GM06990 (cell line): ENCODE measurements at regions not wholly inside any gene's neighbourhood (a gene's known extent, or its start where the extent isn't known, plus 50 kb on each side); places are given as distances from the start of the nearest gene placed in this dataset.

ENCODE experiments used
- DNase-seq: peaks from one replicate; pipeline ENCODE4 v3.0.0-alpha.2; 2011; ENCODE audit not compliant: insufficient read length; ENCODE audit errors: extremely low read depth
- H3K27me3 ChIP-seq: replicated peaks from 2 replicates; pipeline ENCODE4 v1.6.0; 2011; ENCODE audit warnings: low read length; ENCODE audit not compliant: control insufficient read depth, insufficient read depth
- H3K36me3 ChIP-seq: 2 replicates; pipeline ENCODE4 v1.5.1; 2011; ENCODE audit warnings: low read length; ENCODE audit not compliant: control insufficient read depth, insufficient read depth
- H3K4me3 ChIP-seq: replicated peaks from 2 replicates; pipeline ENCODE4 v1.5.1; 2011; ENCODE audit warnings: low read depth, mild to moderate bottlenecking, control low read depth, low read length
- TF ChIP-seq, protein P1 (sequence below): IDR thresholded peaks from 2 replicates; pipeline ENCODE4 v1.5.1; 2011; ENCODE audit warnings: low read length, control low read depth, mild to moderate bottlenecking, inconsistent platforms; ENCODE audit not compliant: insufficient read depth, poor library complexity, severe bottlenecking

DNA sequence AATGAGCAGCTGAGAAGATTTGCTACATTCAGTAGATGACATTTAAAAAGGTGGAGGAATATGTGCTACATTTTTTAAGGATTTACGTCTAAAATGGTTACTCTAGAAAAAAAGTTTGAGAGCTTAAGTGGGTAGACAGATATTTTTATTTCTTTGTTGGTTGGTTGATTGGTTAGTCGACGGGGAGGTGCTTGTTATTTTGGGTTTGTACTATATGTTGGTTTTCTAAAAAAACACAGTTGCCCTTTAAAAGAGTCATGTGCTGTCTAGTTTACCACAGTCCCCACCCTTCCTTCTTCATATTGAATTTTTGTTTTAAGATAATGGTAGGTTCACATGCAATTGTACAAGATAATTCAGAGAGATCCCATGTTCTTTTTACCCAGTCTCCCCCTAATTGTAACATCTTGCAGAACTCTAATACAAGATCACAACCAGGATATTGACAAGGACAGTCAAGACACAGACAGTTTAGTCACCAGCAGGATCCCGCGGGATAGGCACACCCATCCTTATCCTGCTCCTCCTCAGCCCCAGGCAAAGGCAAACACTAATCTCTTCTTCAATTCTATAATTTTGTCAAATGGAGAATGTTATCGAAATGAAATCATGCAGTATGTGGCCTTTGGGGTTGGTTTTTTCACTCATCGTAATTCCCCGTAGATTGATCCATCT is 171.4 kb downstream of the FOXO1 start:
- Histone ChIP-seq H3K36me3 (no peaks in the 10 kb centered on the region), H3K27me3 (no peaks in the 10 kb centered on the region), H3K4me3 (no peak overlapping the region)
- DNase-seq: no peak
- TF ChIP-seq, protein P1, sequence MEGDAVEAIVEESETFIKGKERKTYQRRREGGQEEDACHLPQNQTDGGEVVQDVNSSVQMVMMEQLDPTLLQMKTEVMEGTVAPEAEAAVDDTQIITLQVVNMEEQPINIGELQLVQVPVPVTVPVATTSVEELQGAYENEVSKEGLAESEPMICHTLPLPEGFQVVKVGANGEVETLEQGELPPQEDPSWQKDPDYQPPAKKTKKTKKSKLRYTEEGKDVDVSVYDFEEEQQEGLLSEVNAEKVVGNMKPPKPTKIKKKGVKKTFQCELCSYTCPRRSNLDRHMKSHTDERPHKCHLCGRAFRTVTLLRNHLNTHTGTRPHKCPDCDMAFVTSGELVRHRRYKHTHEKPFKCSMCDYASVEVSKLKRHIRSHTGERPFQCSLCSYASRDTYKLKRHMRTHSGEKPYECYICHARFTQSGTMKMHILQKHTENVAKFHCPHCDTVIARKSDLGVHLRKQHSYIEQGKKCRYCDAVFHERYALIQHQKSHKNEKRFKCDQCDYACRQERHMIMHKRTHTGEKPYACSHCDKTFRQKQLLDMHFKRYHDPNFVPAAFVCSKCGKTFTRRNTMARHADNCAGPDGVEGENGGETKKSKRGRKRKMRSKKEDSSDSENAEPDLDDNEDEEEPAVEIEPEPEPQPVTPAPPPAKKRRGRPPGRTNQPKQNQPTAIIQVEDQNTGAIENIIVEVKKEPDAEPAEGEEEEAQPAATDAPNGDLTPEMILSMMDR: no peak

DNA sequence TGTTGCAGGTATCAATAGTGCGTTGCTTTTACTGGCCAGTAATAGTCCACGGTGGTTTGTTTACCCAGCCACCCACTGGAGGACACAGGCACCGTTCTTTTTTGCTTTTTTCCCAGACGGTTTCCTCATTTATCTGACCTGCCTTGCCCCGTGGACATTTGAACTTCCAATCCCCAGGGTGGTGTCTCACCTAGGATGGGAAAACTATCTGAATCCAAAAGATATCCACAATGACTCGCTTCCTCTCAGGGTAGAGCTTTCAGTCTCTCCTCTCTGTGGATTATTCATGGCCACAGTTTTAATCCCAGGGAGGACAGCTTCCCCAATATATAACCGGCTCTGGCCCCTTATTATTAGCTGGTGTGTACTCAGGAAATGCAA is 170.8 kb downstream of the FOXO1 start:
- H3K4me3 ChIP-seq: no peak overlapping the region
- H3K36me3 ChIP-seq: no peaks in the 10 kb centered on the region
- DNase-seq: no peak
- H3K27me3 ChIP-seq: no peaks in the 10 kb centered on the region
- TF ChIP-seq, protein P1: no peak

DNA sequence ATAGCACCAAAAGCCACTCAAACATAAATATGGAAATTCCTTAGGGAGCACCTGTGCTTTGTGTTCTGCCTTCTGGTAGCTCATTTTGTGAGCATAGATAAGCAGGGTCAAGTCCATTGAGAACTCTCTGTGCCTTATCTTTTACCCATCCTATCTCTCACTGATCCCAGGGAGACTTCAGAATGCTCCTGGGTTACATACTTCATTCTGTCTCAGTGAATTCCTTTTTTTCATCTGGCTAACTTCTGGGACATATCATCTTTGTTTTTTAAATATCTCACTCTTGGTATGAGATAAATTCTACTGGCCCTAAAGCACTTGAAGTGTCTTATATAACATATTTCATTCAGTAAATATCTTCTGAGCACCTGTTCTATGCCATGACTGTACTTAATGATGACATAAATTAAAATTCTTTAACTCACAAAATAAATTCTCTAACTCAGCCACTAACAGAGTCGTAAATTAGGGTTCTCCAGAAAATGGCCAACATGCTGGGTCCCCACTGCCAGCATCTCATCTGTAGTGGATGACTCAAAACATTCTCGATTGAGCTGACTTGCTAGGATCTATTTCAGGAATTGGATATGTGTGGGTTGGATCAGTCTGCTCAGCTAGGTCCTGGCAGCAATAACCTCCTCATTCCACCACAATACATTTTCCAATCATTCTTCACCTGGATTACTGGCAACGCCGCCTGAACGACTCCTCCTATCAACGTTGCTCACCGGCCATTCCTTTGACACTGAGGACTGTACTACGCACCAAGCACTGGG is 170.2 kb downstream of the FOXO1 start:
- Histone ChIP-seq H3K36me3 (no peaks in the 10 kb centered on the region), H3K27me3 (no peaks in the 10 kb centered on the region)
- TF ChIP-seq, protein P1: no peak

DNA sequence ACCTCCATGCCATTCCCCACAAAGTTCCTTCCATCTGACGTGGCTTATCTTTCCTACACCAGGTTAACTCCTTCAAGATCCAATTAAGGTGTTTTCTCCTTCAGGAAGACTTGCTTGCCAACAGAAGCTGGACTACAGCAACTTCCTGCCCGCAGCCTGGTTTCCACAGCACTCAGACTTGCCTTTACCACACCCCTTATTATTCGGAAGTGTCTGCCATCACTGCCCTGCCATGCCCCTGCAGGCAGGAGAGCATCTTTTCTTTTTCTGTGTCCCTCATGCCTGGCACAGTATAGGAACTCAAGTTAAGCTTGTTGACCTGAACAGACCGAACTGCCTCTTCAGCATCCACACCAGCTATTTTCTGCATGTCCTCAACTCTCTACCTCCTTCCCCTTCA is 168.0 kb downstream of the FOXO1 start:
- Histone ChIP-seq H3K27me3 (no peaks in the 10 kb centered on the region), H3K36me3 (no peaks in the 10 kb centered on the region), H3K4me3 (no peak overlapping the region)
- TF ChIP-seq, protein P1: no peak
- no peak for DNase-seq

More for the DNA sequence above, 170.2 kb downstream of the FOXO1 start:
- DNase-seq: no peak
- no peak overlapping the region for H3K4me3 ChIP-seq

DNA sequence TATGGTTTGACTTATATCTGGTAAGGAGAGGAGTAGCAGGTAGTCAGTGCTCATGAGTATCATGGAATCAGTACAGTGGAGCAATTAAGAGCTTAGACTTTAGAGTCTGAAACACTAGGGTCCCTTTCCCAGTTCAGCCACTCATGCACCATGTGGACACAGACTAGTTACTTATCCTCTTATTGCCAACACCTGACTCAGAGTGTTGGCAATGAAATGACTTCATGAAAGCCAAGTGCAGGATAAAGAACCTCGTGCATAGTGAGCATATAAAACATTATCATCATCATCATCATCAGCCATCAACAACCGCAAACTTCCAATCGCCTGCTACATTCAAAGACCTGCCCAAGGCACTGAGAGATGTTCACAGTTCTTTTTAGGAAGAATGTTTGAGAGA is 164.2 kb downstream of the FOXO1 start:
- H3K36me3 ChIP-seq: no peaks in the 10 kb centered on the region
- H3K27me3 ChIP-seq: no peaks in the 10 kb centered on the region
- DNase-seq: no peak
- TF ChIP-seq, protein P1: no peak
- no peak overlapping the region for H3K4me3 ChIP-seq
